ENCODE measurements at regions not wholly inside any gene's neighbourhood (a gene's known extent, or its start where the extent isn't known, plus 50 kb on each side); places are given as distances from the start of the nearest gene placed in this dataset.

GRCh38 chr12:131379738-131380137, 331.2 kb upstream of the SFSWAP start:
- Histone ChIP-seq H3K27me3 (ENCODE audit: control insufficient read depth, insufficient read depth, low read length) (no peaks in the 10 kb centered on the region), H3K9ac (ENCODE audit: low read length) (no peak overlapping the region), H3K9me3 (ENCODE audit: control insufficient read depth, low read depth, low read length) (no peaks in the 10 kb centered on the region), H3K4me1 (ENCODE audit: control insufficient read depth, low read depth, low read length) (peaks cover 19% of the 10 kb centered on the region), H3K36me3 (ENCODE audit: control insufficient read depth, low read depth, low read length) (no peaks in the 10 kb centered on the region), H3K27ac (ENCODE audit: low read length) (no peak overlapping the region), H3K4me3 (ENCODE audit: low read length) (no peak overlapping the region)

- Histone ChIP-seq H3K9ac (ENCODE audit: low read length) (no peak overlapping the region), H3K27me3 (ENCODE audit: control insufficient read depth, insufficient read depth, low read length) (no peaks in the 10 kb centered on the region), H3K9me3 (ENCODE audit: control insufficient read depth, low read depth, low read length) (no peaks in the 10 kb centered on the region), H3K4me3 (ENCODE audit: low read length) (no peak overlapping the region), H3K27ac (ENCODE audit: low read length) (no peak overlapping the region), H3K4me1 (ENCODE audit: control insufficient read depth, low read depth, low read length) (peaks cover 19% of the 10 kb centered on the region), H3K36me3 (ENCODE audit: control insufficient read depth, low read depth, low read length) (no peaks in the 10 kb centered on the region)
These were observed 330.5 kb upstream of the SFSWAP start for GRCh38 chr12:131380220-131380964.

GRCh38 chr12:131380965-131381705, 329.8 kb upstream of the SFSWAP start:
- Histone ChIP-seq H3K27me3 (ENCODE audit: control insufficient read depth, insufficient read depth, low read length) (no peaks in the 10 kb centered on the region), H3K9ac (ENCODE audit: low read length) (no peak overlapping the region), H3K4me1 (ENCODE audit: control insufficient read depth, low read depth, low read length) (peaks cover 19% of the 10 kb centered on the region), H3K27ac (ENCODE audit: low read length) (no peak overlapping the region), H3K9me3 (ENCODE audit: control insufficient read depth, low read depth, low read length) (no peaks in the 10 kb centered on the region), H3K36me3 (ENCODE audit: control insufficient read depth, low read depth, low read length) (no peaks in the 10 kb centered on the region), H3K4me3 (ENCODE audit: low read length) (no peak overlapping the region)

- H3K4me1 ChIP-seq (ENCODE audit: control insufficient read depth, low read depth, low read length): peaks cover 19% of the 10 kb centered on the region
- H3K9me3 ChIP-seq (ENCODE audit: control insufficient read depth, low read depth, low read length): no peaks in the 10 kb centered on the region
- no peaks in the 10 kb centered on the region for H3K27me3 ChIP-seq (ENCODE audit: control insufficient read depth, insufficient read depth, low read length)
- H3K4me3 ChIP-seq (ENCODE audit: low read length): no peak overlapping the region
- no peaks in the 10 kb centered on the region for H3K36me3 ChIP-seq (ENCODE audit: control insufficient read depth, low read depth, low read length)
- no peak overlapping the region for H3K9ac ChIP-seq (ENCODE audit: low read length)
- H3K27ac ChIP-seq (ENCODE audit: low read length): no peak overlapping the region
These were observed 329.0 kb upstream of the SFSWAP start for GRCh38 chr12:131381716-131382430.

GRCh38 chr12:131383291-131383690, 327.6 kb upstream of the SFSWAP start:
- Histone ChIP-seq H3K9ac (ENCODE audit: low read length) (no peak overlapping the region), H3K4me3 (ENCODE audit: low read length) (no peak overlapping the region), H3K9me3 (ENCODE audit: control insufficient read depth, low read depth, low read length) (no peaks in the 10 kb centered on the region), H3K27me3 (ENCODE audit: control insufficient read depth, insufficient read depth, low read length) (no peaks in the 10 kb centered on the region), H3K27ac (ENCODE audit: low read length) (no peak overlapping the region), H3K4me1 (ENCODE audit: control insufficient read depth, low read depth, low read length) (peaks cover 21% of the 10 kb centered on the region), H3K36me3 (ENCODE audit: control insufficient read depth, low read depth, low read length) (no peaks in the 10 kb centered on the region)

- Histone ChIP-seq H3K27me3 (ENCODE audit: control insufficient read depth, insufficient read depth, low read length) (no peaks in the 10 kb centered on the region), H3K4me3 (ENCODE audit: low read length) (no peak overlapping the region), H3K27ac (ENCODE audit: low read length) (no peak overlapping the region), H3K9ac (ENCODE audit: low read length) (no peak overlapping the region), H3K4me1 (ENCODE audit: control insufficient read depth, low read depth, low read length) (peaks cover 23% of the 10 kb centered on the region), H3K36me3 (ENCODE audit: control insufficient read depth, low read depth, low read length) (no peaks in the 10 kb centered on the region), H3K9me3 (ENCODE audit: control insufficient read depth, low read depth, low read length) (no peaks in the 10 kb centered on the region)
These were observed 326.9 kb upstream of the SFSWAP start for GRCh38 chr12:131383741-131384543.

- Histone ChIP-seq H3K36me3 (ENCODE audit: control insufficient read depth, low read depth, low read length) (no peaks in the 10 kb centered on the region), H3K9me3 (ENCODE audit: control insufficient read depth, low read depth, low read length) (no peaks in the 10 kb centered on the region), H3K4me3 (ENCODE audit: low read length) (no peak overlapping the region), H3K27me3 (ENCODE audit: control insufficient read depth, insufficient read depth, low read length) (no peaks in the 10 kb centered on the region), H3K27ac (ENCODE audit: low read length) (no peak overlapping the region), H3K4me1 (ENCODE audit: control insufficient read depth, low read depth, low read length) (peaks cover 22% of the 10 kb centered on the region), H3K9ac (ENCODE audit: low read length) (no peak overlapping the region)
These were observed 326.4 kb upstream of the SFSWAP start for GRCh38 chr12:131384544-131384855.

- no peaks in the 10 kb centered on the region for H3K27me3 ChIP-seq (ENCODE audit: control insufficient read depth, insufficient read depth, low read length)
- no peaks in the 10 kb centered on the region for H3K36me3 ChIP-seq (ENCODE audit: control insufficient read depth, low read depth, low read length)
- no peak overlapping the region for H3K9ac ChIP-seq (ENCODE audit: low read length)
- no peak overlapping the region for H3K27ac ChIP-seq (ENCODE audit: low read length)
- H3K4me3 ChIP-seq (ENCODE audit: low read length): no peak overlapping the region
- no peaks in the 10 kb centered on the region for H3K9me3 ChIP-seq (ENCODE audit: control insufficient read depth, low read depth, low read length)
- H3K4me1 ChIP-seq (ENCODE audit: control insufficient read depth, low read depth, low read length): peaks cover 13% of the 10 kb centered on the region
These were observed 325.4 kb upstream of the SFSWAP start for GRCh38 chr12:131385313-131386166.

- no peak overlapping the region for H3K9ac ChIP-seq (ENCODE audit: low read length)
- no peaks in the 10 kb centered on the region for H3K27me3 ChIP-seq (ENCODE audit: control insufficient read depth, insufficient read depth, low read length)
- H3K4me1 ChIP-seq (ENCODE audit: control insufficient read depth, low read depth, low read length): peaks cover 7% of the 10 kb centered on the region
- no peaks in the 10 kb centered on the region for H3K9me3 ChIP-seq (ENCODE audit: control insufficient read depth, low read depth, low read length)
- no peak overlapping the region for H3K4me3 ChIP-seq (ENCODE audit: low read length)
- H3K27ac ChIP-seq (ENCODE audit: low read length): no peak overlapping the region
- no peaks in the 10 kb centered on the region for H3K36me3 ChIP-seq (ENCODE audit: control insufficient read depth, low read depth, low read length)
These were observed 324.7 kb upstream of the SFSWAP start for GRCh38 chr12:131386167-131386521.

GRCh38 chr12:131386781-131387180, 324.1 kb upstream of the SFSWAP start:
- H3K9me3 ChIP-seq (ENCODE audit: control insufficient read depth, low read depth, low read length): no peaks in the 10 kb centered on the region
- H3K27me3 ChIP-seq (ENCODE audit: control insufficient read depth, insufficient read depth, low read length): no peaks in the 10 kb centered on the region

More at GRCh38 chr12:131386781-131387180, 324.1 kb upstream of the SFSWAP start:
- Histone ChIP-seq H3K27ac (ENCODE audit: low read length) (no peak overlapping the region), H3K9ac (ENCODE audit: low read length) (no peak overlapping the region), H3K4me1 (ENCODE audit: control insufficient read depth, low read depth, low read length) (peaks cover 4% of the 10 kb centered on the region), H3K36me3 (ENCODE audit: control insufficient read depth, low read depth, low read length) (no peaks in the 10 kb centered on the region), H3K4me3 (ENCODE audit: low read length) (no peak overlapping the region)
